Kidney tubule cell (primary cell): ENCODE measurements at regions not wholly inside any gene's neighbourhood (a gene's known extent, or its start where the extent isn't known, plus 50 kb on each side); places are given as distances from the start of the nearest gene placed in this dataset.

Experiments
- DNase-seq: peaks from one replicate; pipeline ENCODE4 v3.0.0-alpha.2; 2018; ENCODE audit warnings: low spot score

- no peak for DNase-seq
These were observed 81.6 kb upstream of the NFIB start for GRCh38 chr9:14395317-14396082.

- no peak for DNase-seq
These were observed 79.5 kb upstream of the NFIB start for GRCh38 chr9:14393418-14393817.

GRCh38 chr9:14391620-14392019 is 77.7 kb upstream of the NFIB start:
- DNase-seq, result no peak

GRCh38 chr9:14389657-14390056 is 75.7 kb upstream of the NFIB start:
- no peak for DNase-seq

GRCh38 chr9:14389146-14389545 is 75.2 kb upstream of the NFIB start:
- DNase-seq, result no peak

GRCh38 chr9:14383773-14384172 is 69.8 kb upstream of the NFIB start:
- no peak for DNase-seq

GRCh38 chr9:14383294-14383693 is 69.4 kb upstream of the NFIB start:
- DNase-seq, result peak; percentile 63

GRCh38 chr9:14380061-14380836 is 66.3 kb upstream of the NFIB start:
- DNase-seq, result no peak

- DNase-seq, result no peak
These were observed 65.3 kb upstream of the NFIB start for GRCh38 chr9:14379280-14379679.

- no peak for DNase-seq
These were observed 59.8 kb upstream of the NFIB start for GRCh38 chr9:14373706-14374105.

GRCh38 chr9:14373336-14373666 is 59.4 kb upstream of the NFIB start:
- DNase-seq, result no peak

- peak; percentile 85 for DNase-seq
These were observed 58.7 kb upstream of the NFIB start for GRCh38 chr9:14372437-14373335.

- no peak for DNase-seq
These were observed 55.1 kb upstream of the NFIB start for GRCh38 chr9:14369011-14369410.

GRCh38 chr9:14366076-14366475 is 52.1 kb upstream of the NFIB start:
- DNase-seq, result no peak

- no peak for DNase-seq
These were observed 51.7 kb upstream of the NFIB start for GRCh38 chr9:14365670-14366069.
